Testis (tissue), 2 donors: ENCODE measurements at regions not wholly inside any gene's neighbourhood (a gene's known extent, or its start where the extent isn't known, plus 50 kb on each side); places are given as distances from the start of the nearest gene placed in this dataset.

Source experiments
- DNase-seq: peaks from one replicate; pipeline ENCODE4 v3.0.0-alpha.2; 2019
- H3K27ac ChIP-seq, 2 donors: fragments of 200-600 bp; sonication (generic); one replicate each; pipeline ENCODE4 v1.5.1; 2019
- H3K27me3 ChIP-seq: fragments of 200-600 bp; sonication (generic); one replicate; pipeline ENCODE4 v1.5.1; 2019
- H3K36me3 ChIP-seq: fragments of 200-600 bp; sonication (generic); one replicate; pipeline ENCODE4 v1.5.1; 2017; ENCODE audit warnings: low read depth; ENCODE audit errors: missing control alignments
- H3K4me1 ChIP-seq: fragments of 200-600 bp; sonication (generic); one replicate; pipeline ENCODE4 v1.5.1; 2019
- H3K4me3 ChIP-seq, 2 donors: fragments of 200-600 bp; sonication (generic); one replicate each; pipeline ENCODE4 v1.5.1; 2017 to 2019
- H3K9me3 ChIP-seq: fragments of 200-600 bp; sonication (generic); one replicate; pipeline ENCODE4 v1.5.1; 2017
- CTCF ChIP-seq, 3 experiments: fragments of 450-650 bp in 2 of 3; fragments of 200-600 bp in 1 of 3; sonication (generic) in 1 of 3; IDR thresholded peaks; one replicate each; pipeline ENCODE4 v1.5.1; 2016 to 2019; ENCODE audit warnings: antibody characterized with exemption in 3 of 3, mild to moderate bottlenecking in 2 of 3, moderate library complexity in 1 of 3
- POLR2A ChIP-seq: fragments of 450-650 bp; IDR thresholded peaks from one replicate; pipeline ENCODE4 v1.6.1; 2017; ENCODE audit warnings: antibody characterized with exemption, mild to moderate bottlenecking, moderate library complexity
- WGBS, 2 donors: methylation state at CpG; one replicate each; pipeline ENCODE4 v1.1.5; 2018; 5-methylcytosine and 5-hydroxymethylcytosine counted together
- intact Hi-C: fragments of 100-400 bp; cut with DNase I; formaldehyde crosslinking; loops from one replicate; pipeline ENCODE4 v1.15.1; 2023; ENCODE audit warnings: low total_unique reads

DNA sequence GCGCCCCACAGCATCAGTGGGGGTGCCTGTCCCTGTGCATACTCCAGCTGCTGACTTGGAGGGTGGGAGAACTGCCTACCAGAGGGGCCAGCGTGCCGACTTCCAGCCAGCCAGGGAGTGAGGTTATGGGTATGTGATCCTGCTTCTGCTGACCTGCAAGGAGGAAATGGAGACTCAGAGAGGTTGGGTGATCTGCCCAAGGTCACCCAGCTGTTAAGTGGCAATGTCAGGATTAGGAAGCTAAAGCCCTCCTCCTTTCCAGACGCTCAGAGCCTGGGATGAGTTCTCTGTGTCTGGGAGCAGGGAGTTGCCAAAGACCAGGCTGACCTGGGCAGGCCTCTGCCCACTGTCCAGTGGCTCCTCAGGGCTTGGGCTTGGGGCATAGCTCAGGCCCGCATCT is 169.6 kb downstream of the GLI2 start:
- Histone ChIP-seq H3K4me3 (no peak overlapping the region), H3K36me3 (no peaks in the 10 kb centered on the region), H3K4me1 (peaks cover 27% of the 10 kb centered on the region), H3K9me3 (no peaks in the 10 kb centered on the region), H3K27me3 (no peaks in the 10 kb centered on the region), H3K27ac (no peak overlapping the region)
- TF ChIP-seq POLR2A (no peak), CTCF (IDR thresholded peaks at IDR 0.05) (no peak)
- no peak for DNase-seq
- intact Hi-C loops: no loop called here
- 45 to 73% methylated on average over 2 to 5 of the region's 5 CpGs for WGBS, 2 donors

- intact Hi-C loops: no loop called here
- no peak overlapping the region for H3K27ac ChIP-seq
- no peak overlapping the region for H3K4me3 ChIP-seq
- no peak for DNase-seq
- TF ChIP-seq POLR2A: no peak
- TF ChIP-seq CTCF (IDR thresholded peaks at IDR 0.05): no peak
- WGBS, 2 donors: 70 to 81% methylated on average over 6 to 18 of the region's 19 CpGs
- H3K9me3 ChIP-seq: no peaks in the 10 kb centered on the region
- H3K27me3 ChIP-seq: no peaks in the 10 kb centered on the region
- H3K36me3 ChIP-seq: no peaks in the 10 kb centered on the region
- H3K4me1 ChIP-seq: peaks cover 27% of the 10 kb centered on the region
Observed at GRCh38 chr2:120905824-120906571, 170.3 kb downstream of the GLI2 start.

DNA sequence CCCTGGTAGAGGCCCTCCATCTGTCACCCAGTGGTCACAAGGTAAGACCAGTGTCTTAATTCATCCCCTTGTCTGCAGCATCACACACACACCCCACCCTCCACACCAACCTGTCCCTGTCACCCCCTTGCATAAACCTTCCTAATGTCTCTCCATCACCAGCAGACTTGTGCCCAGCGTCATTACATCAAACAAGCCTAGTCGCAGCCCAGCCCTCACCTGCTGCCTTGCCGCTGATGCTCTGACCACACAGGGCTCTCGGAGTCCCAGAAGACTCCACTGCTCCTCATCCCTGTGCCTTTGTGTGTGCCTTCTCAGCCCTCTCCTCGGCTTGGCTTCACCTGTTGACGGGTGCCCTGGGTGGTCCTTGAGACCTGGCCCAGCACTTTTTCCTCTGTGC is 171.2 kb downstream of the GLI2 start:
- 96 to 98% methylated on average over 6 of the region's 6 CpGs for WGBS, 2 donors
- intact Hi-C loops: no loop called here
- Histone ChIP-seq H3K4me3 (no peak overlapping the region), H3K27me3 (no peaks in the 10 kb centered on the region), H3K4me1 (peaks cover 35% of the 10 kb centered on the region), H3K27ac (no peak overlapping the region), H3K36me3 (no peaks in the 10 kb centered on the region), H3K9me3 (no peaks in the 10 kb centered on the region)
- DNase-seq: no peak
- TF ChIP-seq POLR2A (no peak), CTCF (IDR thresholded peaks at IDR 0.05) (no peak)

GRCh38 chr2:120907822-120908221 is 172.2 kb downstream of the GLI2 start:
- DNase-seq: no peak
- Histone ChIP-seq H3K36me3 (no peaks in the 10 kb centered on the region), H3K27me3 (no peaks in the 10 kb centered on the region), H3K27ac (no peak overlapping the region), H3K4me3 (no peak overlapping the region), H3K9me3 (no peaks in the 10 kb centered on the region), H3K4me1 (peaks cover 44% of the 10 kb centered on the region)
- intact Hi-C loops: no loop called here
- 97% methylated on average over 4 of the region's 4 CpGs for WGBS, 2 donors
- TF ChIP-seq CTCF (IDR thresholded peaks at IDR 0.05): no peak
- TF ChIP-seq POLR2A: no peak
